ACC112 (cell line): ENCODE measurements at regions not wholly inside any gene's neighbourhood (a gene's known extent, or its start where the extent isn't known, plus 50 kb on each side); places are given as distances from the start of the nearest gene placed in this dataset.
"Not testable (repeated sequence)": the region's sequence is repeated elsewhere in the genome, so short reads cannot be mapped to it uniquely, and the experiment has no call there.

Source experiments
- H2AFZ ChIP-seq: fragments of 200-600 bp; sonication (generic); one replicate; pipeline ENCODE4 v1.6.0; 2017; ENCODE audit warnings: antibody characterized with exemption, low read length; ENCODE audit not compliant: unreplicated experiment
- H3K27ac ChIP-seq: fragments of 200-600 bp; sonication (generic); 2 replicates; pipeline ENCODE4 v1.5.1; 2014; ENCODE audit warnings: low read depth, mild to moderate bottlenecking, antibody characterized with exemption, low read length, moderate library complexity
- H3K27me3 ChIP-seq: fragments of 200-600 bp; sonication (generic); 2 replicates; pipeline ENCODE4 v1.6.1; 2014; ENCODE audit warnings: mild to moderate bottlenecking, antibody characterized with exemption, low read length, moderate library complexity, mixed read lengths; ENCODE audit not compliant: insufficient read depth
- H3K36me3 ChIP-seq: fragments of 200-600 bp; sonication (generic); 2 replicates; pipeline ENCODE4 v1.6.1; 2016; ENCODE audit warnings: mild to moderate bottlenecking, antibody characterized with exemption, low read length, moderate library complexity, mixed read lengths; ENCODE audit not compliant: insufficient read depth
- H3K4me1 ChIP-seq: fragments of 200-600 bp; sonication (generic); one replicate; pipeline ENCODE4 v1.6.1; 2016; ENCODE audit warnings: low read length, mixed read lengths; ENCODE audit not compliant: insufficient read depth, unreplicated experiment, control insufficient read depth
- H3K4me3 ChIP-seq: fragments of 200-600 bp; sonication (generic); 2 replicates; pipeline ENCODE4 v1.5.1; 2014; ENCODE audit warnings: mild to moderate bottlenecking, low read depth, low read length
- H3K79me2 ChIP-seq: fragments of 200-600 bp; sonication (generic); one replicate; pipeline ENCODE4 v1.6.0; 2016; ENCODE audit warnings: low read length; ENCODE audit not compliant: control insufficient read depth, unreplicated experiment, insufficient read depth

DNA sequence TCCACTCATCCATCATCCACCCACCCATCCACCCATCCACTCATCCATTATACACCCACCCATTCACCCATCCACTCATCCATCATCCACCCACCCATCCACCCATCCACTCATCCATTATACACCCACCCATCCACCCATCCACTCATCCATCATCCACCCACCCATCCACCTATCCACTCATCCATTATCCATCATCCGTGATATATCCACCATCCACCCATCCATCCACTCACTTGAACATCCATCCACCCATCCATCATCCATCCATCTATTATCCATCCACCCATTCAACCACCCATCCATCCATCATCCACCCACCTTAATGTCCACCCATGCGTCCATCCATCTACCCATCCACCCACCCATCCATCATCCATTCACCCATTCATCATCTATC is 77.7 kb upstream of the LRPAP1 start:
- H3K79me2 ChIP-seq, H3K27me3 ChIP-seq, H3K27ac ChIP-seq, H3K4me3 ChIP-seq, H2AFZ ChIP-seq, H3K36me3 ChIP-seq, H3K4me1 ChIP-seq: not testable (repeated sequence)

DNA sequence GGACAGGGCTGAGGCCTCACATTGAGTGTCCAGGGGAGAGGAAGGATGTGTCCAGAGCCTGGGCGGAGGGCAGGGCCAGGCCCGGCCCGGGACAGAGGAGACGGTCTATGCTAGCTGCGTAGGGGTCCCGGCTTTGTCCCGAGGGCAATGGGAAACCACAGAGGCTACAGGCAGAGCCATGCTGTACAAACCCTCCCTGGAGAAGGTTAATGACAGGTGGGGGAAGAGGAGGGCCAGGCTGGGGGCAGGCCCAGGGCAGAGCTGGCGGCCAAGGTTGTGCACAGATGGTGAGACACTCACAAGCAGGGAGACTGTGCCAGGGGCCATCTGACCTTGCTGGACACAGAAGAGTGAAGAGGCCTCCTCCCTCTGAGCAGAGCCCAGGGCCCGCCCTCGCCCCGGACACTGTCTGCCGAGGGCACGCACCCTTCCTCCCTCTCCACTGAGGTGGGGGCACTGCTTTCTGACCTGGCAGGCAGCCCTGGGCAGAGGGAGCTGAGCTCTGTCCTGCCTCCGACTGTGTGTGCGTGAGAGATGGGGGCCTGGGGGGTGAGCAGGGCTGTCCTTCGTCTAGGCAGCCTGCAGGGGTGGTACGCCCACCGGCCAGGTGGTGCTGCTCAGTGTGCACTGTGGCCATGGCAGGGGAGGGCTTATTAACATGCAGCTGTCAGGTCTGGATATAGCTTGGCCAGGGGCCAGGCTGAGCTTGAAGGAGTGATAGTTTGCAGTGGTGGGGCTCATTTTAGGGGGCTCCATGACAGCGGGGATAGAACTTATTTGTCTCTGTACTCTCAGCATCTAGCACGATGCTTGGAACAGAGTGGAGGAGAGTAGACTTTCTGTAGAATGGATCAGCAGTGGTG is 75.7 kb upstream of the LRPAP1 start:
- H3K36me3 ChIP-seq, result no peaks in the 10 kb centered on the region
- no peak overlapping the region for H3K27ac ChIP-seq
- no peaks in the 10 kb centered on the region for H3K27me3 ChIP-seq

GRCh38 chr4:3606850-3607249 is 74.6 kb upstream of the LRPAP1 start:
- not testable (repeated sequence) for H2AFZ ChIP-seq, H3K27me3 ChIP-seq, H3K79me2 ChIP-seq, H3K27ac ChIP-seq, H3K36me3 ChIP-seq, H3K4me1 ChIP-seq, H3K4me3 ChIP-seq

More for the DNA sequence above, 75.7 kb upstream of the LRPAP1 start:
- H3K4me1 ChIP-seq, result no peaks in the 10 kb centered on the region
- H3K79me2 ChIP-seq, result no peaks in the 10 kb centered on the region
- H3K4me3 ChIP-seq, result no peak overlapping the region
- H2AFZ ChIP-seq, result no peak overlapping the region

GRCh38 chr4:3606271-3606670 is 74.0 kb upstream of the LRPAP1 start:
- not testable (repeated sequence) for H3K27me3 ChIP-seq, H3K4me1 ChIP-seq, H3K36me3 ChIP-seq, H2AFZ ChIP-seq, H3K79me2 ChIP-seq, H3K4me3 ChIP-seq, H3K27ac ChIP-seq

DNA sequence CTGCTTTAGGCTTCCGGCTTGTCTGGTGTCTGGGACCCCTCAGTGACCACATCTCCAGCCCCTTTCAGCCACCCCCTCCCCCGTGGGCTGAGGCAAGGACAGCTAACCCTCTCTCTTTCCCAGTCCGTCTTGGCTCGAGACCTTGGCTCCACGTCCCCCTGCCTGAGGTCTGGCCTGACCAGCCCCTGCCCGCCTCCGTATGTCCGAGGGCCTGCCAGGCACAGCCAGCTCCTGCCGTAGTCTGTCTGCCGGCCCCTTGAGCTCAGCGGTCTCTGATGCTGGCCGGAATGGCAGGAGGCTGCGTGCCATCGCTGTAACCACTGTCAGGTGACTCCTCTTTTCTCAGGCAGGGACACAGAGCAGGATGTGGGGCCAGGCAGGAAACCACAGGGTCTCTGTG is 73.3 kb upstream of the LRPAP1 start:
- no peak overlapping the region for H2AFZ ChIP-seq
- H3K27ac ChIP-seq, result no peak overlapping the region
- H3K4me1 ChIP-seq, result no peaks in the 10 kb centered on the region
- no peaks in the 10 kb centered on the region for H3K27me3 ChIP-seq
- no peaks in the 10 kb centered on the region for H3K79me2 ChIP-seq
- H3K4me3 ChIP-seq, result no peak overlapping the region
- H3K36me3 ChIP-seq, result no peaks in the 10 kb centered on the region

DNA sequence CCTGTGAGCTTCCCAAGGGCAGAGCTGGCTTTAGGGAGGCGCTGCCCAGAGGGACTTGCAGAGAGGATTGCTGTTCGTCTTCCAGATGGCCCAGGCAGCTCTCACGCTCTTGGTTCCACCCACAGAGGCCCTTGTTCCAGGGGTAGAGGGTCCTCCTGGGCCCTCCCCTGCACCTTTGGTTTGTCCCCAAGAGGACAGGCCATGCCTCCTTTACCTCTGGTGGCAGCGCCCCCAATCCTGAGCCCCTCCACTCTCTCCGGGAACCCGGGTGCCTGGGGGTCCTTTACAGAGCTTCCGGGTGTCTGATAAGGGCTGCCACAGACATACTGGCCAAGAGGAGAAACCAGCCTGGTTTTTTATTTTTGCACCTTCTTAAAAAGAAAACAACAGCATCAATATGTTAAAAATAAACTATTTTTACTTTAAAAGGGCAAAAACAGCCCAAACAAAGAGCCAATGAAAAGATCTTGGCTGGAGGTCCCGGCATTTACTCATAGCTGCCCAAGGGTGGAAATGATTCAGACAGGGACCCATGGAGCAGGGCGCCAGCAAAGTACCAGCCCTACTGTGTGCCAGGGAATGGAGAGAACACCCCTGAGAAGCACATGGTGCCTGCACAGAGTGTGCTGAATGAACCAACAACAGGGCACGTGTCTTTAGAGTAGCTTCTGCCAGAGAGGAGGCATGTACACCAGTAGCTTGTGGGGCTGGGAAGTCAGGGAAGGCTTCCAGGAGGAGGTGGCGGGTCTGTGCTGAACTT is 70.8 kb upstream of the LRPAP1 start:
- not testable (repeated sequence) for H3K4me3 ChIP-seq, H3K27me3 ChIP-seq, H3K27ac ChIP-seq, H3K36me3 ChIP-seq, H3K79me2 ChIP-seq, H2AFZ ChIP-seq, H3K4me1 ChIP-seq

DNA sequence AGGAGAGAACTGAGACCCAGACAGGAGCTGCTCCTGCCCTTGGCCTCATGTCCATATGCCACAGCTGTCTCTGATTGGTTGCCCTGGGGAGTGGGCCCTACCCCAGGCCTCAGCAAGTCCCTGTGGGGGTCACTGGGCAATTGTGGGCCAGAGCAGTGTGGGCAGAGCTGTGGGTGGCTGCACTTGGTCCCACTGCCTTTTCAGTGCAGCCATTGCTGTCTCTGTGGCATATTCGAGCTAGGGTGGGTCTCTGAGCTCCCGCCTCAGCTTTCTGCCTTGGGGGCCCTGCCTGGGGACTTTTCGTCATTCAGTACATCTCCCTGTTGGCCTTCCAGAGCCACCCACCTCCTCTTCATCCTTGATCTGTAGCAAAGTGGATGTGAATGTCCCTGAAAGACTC is 69.8 kb upstream of the LRPAP1 start:
- Histone ChIP-seq H2AFZ (no peak overlapping the region), H3K36me3 (no peaks in the 10 kb centered on the region), H3K4me3 (no peak overlapping the region), H3K4me1 (no peaks in the 10 kb centered on the region), H3K27me3 (no peaks in the 10 kb centered on the region), H3K27ac (no peak overlapping the region), H3K79me2 (no peaks in the 10 kb centered on the region)

DNA sequence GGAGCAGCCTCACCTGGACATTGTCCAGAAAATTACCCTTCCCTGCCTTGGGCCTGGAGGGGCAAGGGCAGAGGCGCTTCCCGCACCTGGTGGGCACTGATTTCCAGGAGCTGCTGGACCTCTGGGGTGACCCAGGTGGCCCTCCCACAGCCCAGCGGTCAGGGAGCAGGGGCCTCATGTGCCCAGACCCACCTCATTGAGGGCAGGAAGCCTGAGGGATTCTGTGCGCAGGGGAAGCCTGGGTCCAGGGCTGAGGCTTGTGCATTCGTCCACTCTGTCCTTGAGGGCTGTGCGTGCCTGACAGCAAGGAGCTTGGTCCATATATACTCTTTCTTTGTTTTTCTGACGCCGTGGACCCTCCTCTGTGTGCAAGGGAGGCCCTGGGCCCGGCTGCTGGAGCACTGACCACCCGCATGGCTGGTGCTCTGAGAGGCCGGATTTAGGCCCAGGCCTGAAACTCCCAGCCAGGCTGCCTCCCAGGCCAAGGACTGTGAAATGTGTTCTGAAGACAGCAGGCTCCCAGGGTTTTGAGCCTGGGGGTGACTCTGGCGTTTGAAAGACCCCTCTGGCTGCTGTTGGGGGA is 69.0 kb upstream of the LRPAP1 start:
- H3K27me3 ChIP-seq, H3K27ac ChIP-seq, H3K79me2 ChIP-seq, H3K4me1 ChIP-seq, H3K36me3 ChIP-seq, H3K4me3 ChIP-seq, H2AFZ ChIP-seq: not testable (repeated sequence)

DNA sequence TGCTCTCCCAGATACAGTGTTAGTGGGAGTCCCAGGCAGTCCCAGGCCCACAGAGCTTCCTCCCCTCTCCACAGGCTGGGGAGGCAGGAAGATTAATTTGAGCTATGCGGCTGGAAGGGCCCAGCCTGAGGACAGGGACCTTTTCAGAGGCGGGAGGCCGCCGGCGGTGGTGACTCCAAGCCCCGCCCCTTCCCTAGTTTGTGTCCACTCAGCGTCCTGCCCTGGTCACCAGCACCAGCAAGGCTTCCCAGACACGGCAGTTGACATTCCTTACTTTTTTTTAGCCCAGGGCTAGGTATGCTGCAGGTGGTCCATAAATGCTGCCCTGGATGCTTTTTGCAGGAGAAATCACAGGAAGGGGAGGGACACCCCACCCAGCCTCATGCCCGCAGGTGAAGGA is 67.7 kb upstream of the LRPAP1 start:
- H3K27ac ChIP-seq, result no peak overlapping the region
- H2AFZ ChIP-seq, result no peak overlapping the region

DNA sequence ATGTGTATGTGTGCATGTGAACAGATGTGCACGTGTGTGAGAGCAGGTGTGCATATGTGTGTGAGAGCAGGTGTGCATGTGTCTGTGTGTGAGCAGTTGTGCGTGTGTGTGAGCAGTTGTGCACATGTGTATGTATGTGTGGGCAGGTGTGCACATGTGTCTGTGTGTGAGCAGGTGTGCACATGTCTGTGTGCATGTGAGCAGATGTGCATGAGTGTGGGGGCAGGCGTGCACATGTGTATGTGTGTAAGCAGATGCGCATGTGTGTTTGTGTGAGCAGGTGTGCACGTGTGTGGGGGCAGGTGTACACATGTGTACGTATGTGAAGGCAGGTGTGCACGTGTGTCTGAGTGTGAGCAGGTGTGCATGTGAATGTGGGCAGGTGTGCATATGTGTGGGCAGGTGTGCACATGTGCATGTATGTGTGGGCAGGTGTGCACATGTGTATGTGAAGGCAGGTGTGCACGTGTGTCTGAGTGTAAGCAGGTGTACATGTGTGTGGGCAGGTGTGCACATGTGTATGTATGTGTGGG is 66.5 kb upstream of the LRPAP1 start:
- Histone ChIP-seq H3K79me2 (no peaks in the 10 kb centered on the region), H3K27me3 (no peaks in the 10 kb centered on the region), H3K27ac (no peak overlapping the region), H3K4me3 (no peak overlapping the region), H3K4me1 (no peaks in the 10 kb centered on the region), H3K36me3 (no peaks in the 10 kb centered on the region), H2AFZ (no peak overlapping the region)

More for the DNA sequence above, 67.7 kb upstream of the LRPAP1 start:
- no peak overlapping the region for H3K4me3 ChIP-seq
- no peaks in the 10 kb centered on the region for H3K36me3 ChIP-seq
- H3K4me1 ChIP-seq, result no peaks in the 10 kb centered on the region
- H3K27me3 ChIP-seq, result no peaks in the 10 kb centered on the region
- no peaks in the 10 kb centered on the region for H3K79me2 ChIP-seq
